HG02798 (cell line): ENCODE measurements at regions not wholly inside any gene's neighbourhood (a gene's known extent, or its start where the extent isn't known, plus 50 kb on each side); places are given as distances from the start of the nearest gene placed in this dataset.

ENCODE experiments used
- ATAC-seq: cut with Tn5 transposase; IDR thresholded peaks from one replicate; pipeline ENCODE4 v1.9.1; 2021; ENCODE audit warnings: mild to moderate bottlenecking; ENCODE audit not compliant: unreplicated experiment, poor library complexity

- no peak for ATAC-seq
These were observed 1441.7 kb upstream of the CELF4 start for GRCh38 chr18:39007031-39007902.

DNA sequence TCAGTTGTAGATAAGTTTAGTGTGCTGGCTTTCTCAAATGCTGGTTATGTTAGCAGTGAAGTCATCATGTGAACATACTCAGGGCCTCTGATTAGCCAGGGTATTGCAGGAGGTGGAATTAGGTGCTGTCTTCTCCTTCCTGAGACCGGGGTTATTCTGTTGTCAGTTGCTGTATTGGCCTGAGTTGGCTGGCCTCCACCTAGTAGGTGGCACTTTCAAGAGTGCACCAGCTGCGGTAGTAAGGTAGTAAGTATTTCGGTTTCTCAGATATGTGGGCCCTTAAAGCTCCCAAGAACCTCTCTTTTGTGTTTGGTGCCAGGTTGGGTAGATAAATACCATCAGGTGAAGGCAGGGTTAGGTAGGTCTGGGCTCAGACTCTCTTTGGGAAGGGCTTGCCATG is 1430.5 kb upstream of the CELF4 start:
- no peak for ATAC-seq

DNA sequence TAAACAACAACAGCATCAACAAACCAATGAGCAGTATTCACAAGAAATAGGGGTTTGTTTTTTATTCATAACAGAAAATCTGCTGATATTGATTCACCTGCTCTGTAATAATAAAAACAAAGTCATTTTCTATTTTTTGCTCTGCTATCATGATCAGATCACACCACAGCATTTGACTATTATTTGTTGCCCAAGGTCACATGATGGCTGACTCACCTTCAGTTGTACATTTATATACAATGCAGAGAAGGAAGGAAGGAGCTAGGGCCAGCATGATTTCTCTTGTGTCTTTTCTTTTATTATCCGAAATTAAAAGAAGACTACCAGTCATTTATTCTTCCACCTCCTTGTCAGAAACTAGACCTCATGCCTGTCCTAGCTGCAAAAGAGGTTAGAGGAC is 1427.7 kb upstream of the CELF4 start:
- ATAC-seq, result no peak

DNA sequence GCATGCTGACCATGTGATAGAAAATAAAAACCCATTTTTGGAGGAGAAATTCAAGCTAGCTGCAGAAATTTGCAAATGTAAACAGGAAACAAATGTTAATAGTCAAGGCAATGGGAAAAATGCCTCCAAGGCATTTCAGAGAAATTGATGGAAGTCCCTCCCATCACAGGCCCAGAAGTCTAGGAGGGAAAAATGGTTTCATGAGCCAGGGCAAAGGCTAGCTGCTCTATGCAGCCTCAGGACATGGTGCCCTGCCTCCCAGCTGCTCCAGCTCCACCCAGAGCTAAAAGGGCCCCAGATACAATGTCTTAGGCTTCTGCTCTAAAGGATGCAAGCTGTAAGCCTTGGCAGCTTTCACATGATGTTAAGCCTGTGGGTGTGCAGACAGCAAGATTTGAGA is 1419.4 kb upstream of the CELF4 start:
- ATAC-seq, result no peak

GRCh38 chr18:38982072-38982471 is 1416.5 kb upstream of the CELF4 start:
- ATAC-seq, result no peak

- no peak for ATAC-seq
These were observed 1415.8 kb upstream of the CELF4 start for GRCh38 chr18:38981389-38981788.

GRCh38 chr18:38980420-38980819 is 1414.8 kb upstream of the CELF4 start:
- ATAC-seq, result no peak

DNA sequence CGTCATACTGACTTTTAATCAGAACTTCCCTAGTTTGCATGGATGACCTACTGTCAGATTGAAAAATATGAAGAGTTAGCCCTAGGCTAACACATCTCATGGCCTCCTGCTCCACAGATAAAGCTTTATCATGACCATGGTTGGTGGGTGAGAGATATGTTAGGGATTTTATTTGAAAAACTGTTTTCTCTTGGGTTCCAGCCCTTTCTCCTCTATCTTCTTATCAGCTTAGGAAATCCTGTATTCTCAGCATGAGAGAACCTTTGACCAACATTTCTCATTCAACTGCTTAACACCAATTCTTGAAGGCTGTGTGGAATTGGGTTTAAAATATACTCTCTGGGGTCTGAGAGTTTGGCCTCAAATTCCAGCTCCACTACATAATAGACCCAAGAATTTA is 1407.0 kb upstream of the CELF4 start:
- no peak for ATAC-seq

DNA sequence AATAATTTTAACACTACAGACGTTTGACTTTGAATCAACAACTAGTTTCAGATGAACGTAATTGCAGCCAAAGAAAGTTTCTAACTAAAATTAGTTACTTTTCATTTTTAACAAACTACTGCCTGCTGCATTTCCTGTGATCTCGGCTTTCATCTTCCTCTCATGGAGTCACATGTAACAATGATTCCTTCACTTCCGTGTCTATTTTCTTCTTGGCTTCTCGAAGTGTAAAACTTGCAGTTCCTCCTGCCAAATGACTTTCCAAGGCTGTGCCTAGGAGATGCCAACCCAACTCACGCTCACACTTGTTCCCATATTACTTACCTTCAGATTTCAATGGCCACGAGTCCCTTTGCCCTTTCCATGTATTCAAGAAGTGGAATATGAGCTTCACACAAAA is 1406.3 kb upstream of the CELF4 start:
- no peak for ATAC-seq

- ATAC-seq, result no peak
These were observed 1401.2 kb upstream of the CELF4 start for GRCh38 chr18:38966841-38967240.

- ATAC-seq, result no peak
These were observed 1398.5 kb upstream of the CELF4 start for GRCh38 chr18:38963943-38964660.

GRCh38 chr18:38961880-38962279 is 1396.3 kb upstream of the CELF4 start:
- peak; percentile 59 for ATAC-seq

GRCh38 chr18:38957736-38958135 is 1392.1 kb upstream of the CELF4 start:
- ATAC-seq, result no peak

DNA sequence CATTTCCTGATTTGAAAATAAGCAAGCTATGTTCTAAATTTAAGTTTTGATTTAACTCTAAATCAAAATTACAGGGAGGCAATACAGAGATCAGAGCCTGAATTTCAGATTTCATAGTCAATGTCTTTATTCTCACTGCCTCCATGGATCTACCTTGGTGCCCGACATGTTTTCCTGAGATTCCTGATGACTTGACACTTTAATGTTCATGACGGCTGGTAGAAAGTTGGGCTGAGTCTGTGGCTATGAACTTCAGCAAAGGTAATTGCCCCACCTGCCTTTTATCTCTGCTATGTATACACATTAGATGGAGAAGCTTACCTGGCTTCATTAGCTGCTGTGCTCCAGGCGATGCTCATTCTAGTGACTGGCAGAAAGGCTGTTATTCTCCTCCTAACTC is 1390.5 kb upstream of the CELF4 start:
- ATAC-seq, result no peak

DNA sequence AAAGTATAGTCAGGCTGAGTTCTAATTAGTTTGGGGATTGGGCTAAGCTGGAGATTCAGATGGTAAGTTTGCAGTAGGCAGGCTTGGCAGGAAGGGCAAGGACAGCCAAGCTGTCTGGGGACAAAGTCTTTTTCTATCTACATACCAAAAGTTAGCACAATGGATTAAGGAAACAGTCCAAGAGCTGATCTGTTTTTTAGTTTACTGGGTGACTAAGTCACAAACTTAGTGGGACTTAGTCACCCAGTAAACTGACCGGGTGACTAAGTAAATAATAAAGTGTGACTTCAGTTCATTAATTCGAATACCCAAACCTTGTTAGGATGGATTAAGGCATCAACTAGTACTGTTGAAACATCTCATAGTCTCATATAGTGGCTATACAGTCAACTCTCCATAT is 1386.0 kb upstream of the CELF4 start:
- ATAC-seq, result no peak

DNA sequence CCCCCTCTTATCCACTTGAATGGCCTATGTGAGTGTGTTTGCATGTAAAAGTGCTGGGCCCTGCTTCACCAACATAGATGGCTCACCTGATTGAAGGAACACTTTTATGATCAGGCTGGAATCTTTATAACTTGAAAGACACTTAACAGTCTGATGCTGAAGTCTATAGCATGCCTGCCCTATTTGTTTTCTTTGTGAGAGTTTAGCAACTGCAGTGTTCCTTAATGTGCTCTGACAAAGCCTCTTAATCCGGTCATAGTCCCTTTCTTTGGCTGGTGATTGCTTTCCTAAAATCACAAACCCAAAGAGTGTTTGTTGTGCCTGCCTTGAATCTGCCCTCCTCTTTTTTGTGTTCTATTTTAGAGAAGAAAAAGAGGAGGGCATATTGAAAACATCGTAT is 1382.8 kb upstream of the CELF4 start:
- no peak for ATAC-seq

DNA sequence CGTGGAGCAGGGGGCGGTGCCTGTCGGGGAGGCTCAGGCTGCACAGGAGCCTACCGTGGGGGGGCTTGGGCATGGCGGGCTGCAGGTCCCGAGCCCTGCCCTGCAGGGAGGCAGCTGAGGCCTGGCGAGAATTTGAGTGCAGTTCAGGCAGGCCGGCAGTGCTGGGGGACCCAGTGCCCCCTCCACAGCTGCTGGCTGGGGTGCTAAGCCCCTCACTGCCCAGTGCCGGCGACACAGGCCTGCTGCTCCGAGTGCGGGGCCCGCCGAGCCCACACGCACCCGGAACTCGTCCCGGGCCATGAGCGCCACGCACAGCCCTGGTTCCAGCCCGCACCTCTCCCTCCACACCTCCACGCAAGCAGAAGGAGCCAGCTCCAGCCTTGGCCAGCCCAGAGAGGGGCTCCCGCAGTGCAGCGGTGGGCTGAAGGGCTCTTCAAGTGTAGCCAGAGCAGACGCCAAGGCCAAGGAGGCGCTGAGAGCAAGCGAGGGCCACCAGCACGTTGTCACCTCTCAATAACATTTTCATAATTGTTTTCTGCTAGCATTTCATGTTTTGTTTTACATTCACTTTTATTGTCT is 1378.9 kb upstream of the CELF4 start:
- no peak for ATAC-seq

GRCh38 chr18:38941711-38942561 is 1376.3 kb upstream of the CELF4 start:
- ATAC-seq, result no peak

DNA sequence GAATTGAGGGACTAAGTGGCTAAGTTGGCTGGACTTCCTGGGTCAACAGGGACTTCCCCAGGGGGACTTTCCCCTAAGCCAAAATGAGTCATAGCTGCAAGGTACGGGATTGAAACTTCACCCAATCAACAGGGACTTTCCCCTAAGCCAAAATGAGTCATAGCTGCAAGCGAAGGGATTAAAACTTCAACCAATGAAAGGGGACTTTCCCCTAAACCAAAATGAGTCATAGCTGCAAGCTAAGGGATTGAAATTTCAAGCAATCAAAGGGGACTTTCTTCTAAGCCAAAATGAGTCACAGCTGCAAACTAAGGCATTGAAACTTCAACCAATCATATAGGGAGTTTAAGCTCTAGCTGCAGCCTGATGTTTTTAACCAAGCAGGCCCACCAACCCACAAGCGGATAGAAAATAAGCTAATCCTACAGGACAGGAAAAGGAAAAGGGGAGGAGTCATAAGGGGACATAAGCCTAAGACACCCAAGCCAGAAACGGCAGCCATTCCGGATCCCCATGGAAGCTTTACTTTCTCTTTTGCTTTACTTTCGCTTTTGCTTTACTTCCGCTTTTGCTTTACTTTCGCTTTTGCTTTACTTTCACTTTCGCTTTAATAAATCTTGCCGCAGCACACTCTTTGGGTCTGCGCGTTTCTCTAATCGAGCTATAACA is 1375.4 kb upstream of the CELF4 start:
- peak; percentile 91 for ATAC-seq

GRCh38 chr18:38940475-38940862 is 1374.9 kb upstream of the CELF4 start:
- ATAC-seq, result peak; percentile 28
